ENCODE measurements at regions not wholly inside any gene's neighbourhood (a gene's known extent, or its start where the extent isn't known, plus 50 kb on each side); places are given as distances from the start of the nearest gene placed in this dataset.

- no peak for TF ChIP-seq EGR1 (IDR thresholded peaks at IDR 0.05)
- TF ChIP-seq EP300 (IDR thresholded peaks at IDR 0.05; ENCODE audit: borderline replicate concordance): no peak
- TF ChIP-seq MAX (IDR thresholded peaks at IDR 0.05): no peak
- TF ChIP-seq TAF1 (IDR thresholded peaks at IDR 0.05; ENCODE audit: low read depth): no peak
Observed at GRCh38 chr10:10128387-10128786, 889.3 kb upstream of the CELF2 start.
